HCT116 (cell line): ENCODE measurements at regions not wholly inside any gene's neighbourhood (a gene's known extent, or its start where the extent isn't known, plus 50 kb on each side); places are given as distances from the start of the nearest gene placed in this dataset.

Experiments
- ATAC-seq: fragments of 200-7000 bp; cut with Tn5 transposase; 2 replicates; pipeline ENCODE4 v1.9.1; 2020; ENCODE audit warnings: mild to moderate bottlenecking, moderate library complexity
- BruUV-seq: library from RNA; stranded (reverse); fragments of 400-500 nt; replicated peaks from 2 replicates; lab custom pipeline; 2021; lab: Mats Ljungman, UMichigan
- CTCF ChIA-PET: fragments of 300-600 bp; sonication (Branson Sonifier 250); formaldehyde crosslinking; loops from one replicate; lab custom pipeline; 2021; ENCODE audit warnings: antibody characterized with exemption; lab: Charles Lee
- POLR2A ChIA-PET: fragments of 300-600, 350-600 bp; sonication (Branson Sonifier 250); formaldehyde crosslinking; loops from one replicate; lab custom pipeline; 2021; ENCODE audit warnings: antibody characterized with exemption; lab: Charles Lee
- RAD21 ChIA-PET, 2 experiments: fragments of 300-600 bp; sonication (Branson Sonifier 250); formaldehyde crosslinking; loops; one replicate each; lab custom pipeline; 2023; ENCODE audit warnings: low total read pairs in 2 of 2; ENCODE audit not compliant: uncharacterized antibody in 2 of 2, unreplicated experiment in 2 of 2, low non-redundant PET in 1 of 2; lab: Charles Lee
- DNase-seq: peaks from one replicate; pipeline ENCODE4 v3.0.0-alpha.2; 2010; ENCODE audit warnings: low read depth, low spot score
- H2AFZ ChIP-seq: fragments of 200-600 bp; shearing (Covaris generic), sonication (generic); 2 replicates; pipeline ENCODE4 v1.6.1; 2017; ENCODE audit warnings: low read depth, mixed run types, mixed read lengths, antibody characterized with exemption, low read length; ENCODE audit not compliant: poor library complexity, severe bottlenecking
- H3K27ac ChIP-seq: 2 replicates; pipeline ENCODE4 v1.5.1; 2012; ENCODE audit warnings: low read depth, low read length
- H3K27me3 ChIP-seq: fragments of 200-600 bp; sonication (generic); 2 replicates; pipeline ENCODE4 v1.6.1; 2016; ENCODE audit warnings: mixed run types, low read length, mixed read lengths; ENCODE audit not compliant: insufficient read depth
- H3K36me3 ChIP-seq, 2 experiments: fragments of 200-500 bp in 1 of 2; fragments of 200-600 bp in 1 of 2; sonication (Bioruptor generic) in 1 of 2; sonication (generic) in 1 of 2; 2 replicates each; pipeline versions ENCODE4 v1.5.1 to v1.6.1; 2014 to 2016; ENCODE audit warnings: low read length in 2 of 2, inconsistent platforms in 1 of 2, mixed read lengths in 1 of 2, mixed run types in 1 of 2; ENCODE audit not compliant: insufficient read depth in 2 of 2, control insufficient read depth in 1 of 2
- H3K4me1 ChIP-seq, 2 experiments: fragments of 200-600 bp in 1 of 2; sonication (generic) in 1 of 2; 2 replicates each; pipeline versions ENCODE4 v1.5.1 to v1.6.1; 2012 to 2017; ENCODE audit warnings: low read length in 2 of 2, inconsistent platforms in 1 of 2, mild to moderate bottlenecking in 1 of 2, mixed read lengths in 1 of 2, mixed run types in 1 of 2, moderate library complexity in 1 of 2; ENCODE audit not compliant: insufficient read depth in 2 of 2, control insufficient read depth in 1 of 2
- H3K4me2 ChIP-seq: fragments of 200-600 bp; sonication (generic); 2 replicates; pipeline ENCODE4 v1.6.1; 2017; ENCODE audit warnings: mixed run types, low read length, mixed read lengths
- H3K4me3 ChIP-seq, 2 experiments: fragments of 200-600 bp in 1 of 2; sonication (generic) in 1 of 2; replicated peaks in 1 of 2; 2 replicates each; pipeline ENCODE4 v1.5.1; 2011 to 2016; ENCODE audit warnings: low read length in 2 of 2, control low read depth in 1 of 2, low read depth in 1 of 2, mild to moderate bottlenecking in 1 of 2, mixed read lengths in 1 of 2, mixed run types in 1 of 2
- H3K79me2 ChIP-seq: fragments of 200-600 bp; sonication (generic); 2 replicates; pipeline ENCODE4 v1.6.1; 2017; ENCODE audit warnings: mild to moderate bottlenecking, mixed run types, low read length, moderate library complexity, mixed read lengths; ENCODE audit not compliant: insufficient read depth
- H3K9ac ChIP-seq: fragments of 200-600 bp; sonication (generic); 2 replicates; pipeline ENCODE4 v1.6.1; 2016; ENCODE audit warnings: low read length, mixed read lengths
- H3K9me2 ChIP-seq: fragments of 200-600 bp; sonication (generic), shearing (Covaris generic); 2 replicates; pipeline ENCODE4 v1.6.1; 2017; ENCODE audit warnings: mixed run types, mild to moderate bottlenecking, moderate library complexity; ENCODE audit not compliant: insufficient read depth
- H3K9me3 ChIP-seq, 2 experiments: fragments of 200-500 bp in 1 of 2; fragments of 200-600 bp in 1 of 2; sonication (Bioruptor generic) in 1 of 2; sonication (generic) in 1 of 2; 2 replicates each; pipeline ENCODE4 v1.6.1; 2014 to 2017; ENCODE audit warnings: low read length in 2 of 2, mixed read lengths in 2 of 2, inconsistent platforms in 1 of 2, low read depth in 1 of 2, mild to moderate bottlenecking in 1 of 2, mixed run types in 1 of 2, moderate library complexity in 1 of 2; ENCODE audit not compliant: control insufficient read depth in 1 of 2, insufficient read depth in 1 of 2
- H4K20me1 ChIP-seq: fragments of 200-600 bp; sonication (generic), shearing (Covaris generic); 2 replicates; pipeline ENCODE4 v1.6.1; 2017; ENCODE audit warnings: mixed run types, mild to moderate bottlenecking, moderate library complexity; ENCODE audit not compliant: insufficient read depth
- ATF3 ChIP-seq: IDR thresholded peaks from 2 replicates; pipeline ENCODE4 v1.6.1; 2012
- CBX3 ChIP-seq: IDR thresholded peaks from 2 replicates; pipeline ENCODE4 v1.6.1; 2012; ENCODE audit warnings: low read depth
- EGR1 ChIP-seq: IDR thresholded peaks from 2 replicates; pipeline ENCODE4 v1.6.1; 2012; ENCODE audit warnings: low read depth
- ELF1 ChIP-seq: IDR thresholded peaks from 2 replicates; pipeline ENCODE4 v1.6.1; 2012; ENCODE audit warnings: low read depth, borderline replicate concordance
- EZH2 ChIP-seq: fragments of 200-600 bp; sonication (generic); IDR thresholded peaks from 2 replicates; pipeline ENCODE4 v1.6.1; 2017; ENCODE audit warnings: antibody characterized with exemption, mixed run types
- EZH2phosphoT487 ChIP-seq: fragments of 200-600 bp; IDR thresholded peaks from 2 replicates; pipeline ENCODE4 v1.6.1; 2018; ENCODE audit warnings: antibody characterized with exemption, borderline replicate concordance
- FOSL1 ChIP-seq: IDR thresholded peaks from 2 replicates; pipeline ENCODE4 v1.6.1; 2012; ENCODE audit warnings: low read depth
- JUND ChIP-seq: IDR thresholded peaks from 2 replicates; pipeline ENCODE4 v1.6.1; 2012
- POLR2AphosphoS5 ChIP-seq: IDR thresholded peaks from 2 replicates; pipeline ENCODE4 v1.6.1; 2011; ENCODE audit warnings: mild to moderate bottlenecking, low read depth, low read length, moderate library complexity
- RAD21 ChIP-seq: IDR thresholded peaks from 2 replicates; pipeline ENCODE4 v1.6.1; 2012; ENCODE audit warnings: low read depth, mild to moderate bottlenecking
- REST ChIP-seq: IDR thresholded peaks from 2 replicates; pipeline ENCODE4 v1.6.1; 2012; ENCODE audit warnings: low read depth
- SP1 ChIP-seq: IDR thresholded peaks from 2 replicates; pipeline ENCODE4 v1.6.1; 2012; ENCODE audit warnings: low read depth
- SRF ChIP-seq: IDR thresholded peaks from 2 replicates; pipeline ENCODE4 v1.6.1; 2012; ENCODE audit warnings: low read depth
- TCF7L2 ChIP-seq: IDR thresholded peaks from 2 replicates; pipeline ENCODE4 v1.7.0; 2011; ENCODE audit warnings: borderline replicate concordance, inconsistent platforms; ENCODE audit not compliant: insufficient read depth, insufficient read length; ENCODE audit errors: extremely low read depth
- ZBTB33 ChIP-seq: IDR thresholded peaks from 2 replicates; pipeline ENCODE4 v1.6.1; 2011; ENCODE audit warnings: mild to moderate bottlenecking, low read length, moderate library complexity; ENCODE audit not compliant: insufficient replicate concordance; ENCODE audit errors: extremely low read depth
- ZFX ChIP-seq: fragments of 450-650 bp; IDR thresholded peaks from 2 replicates; pipeline ENCODE4 v1.6.1; 2017
- ZNF274 ChIP-seq: fragments of 200-500 bp; sonication (Bioruptor generic); IDR thresholded peaks from 2 replicates; pipeline ENCODE4 v1.6.1; 2014; ENCODE audit warnings: mild to moderate bottlenecking, low read depth, low read length, inconsistent platforms
- intact Hi-C: fragments of 100-400 bp; cut with micrococcal nuclease; formaldehyde crosslinking; loops from 2 replicates; pipeline ENCODE4 v1.10.0; 2022

- H3K9me3 ChIP-seq, result no peaks in the 10 kb centered on the region
- ATAC-seq, result no peak
- no peak overlapping the region for H2AFZ ChIP-seq
- no peaks in the 10 kb centered on the region for H3K27me3 ChIP-seq
- ChIA-PET RAD21 (interaction anchor here in 1 of 2 experiments (1.2 kb wide), 1 partner anchor 246 kb away, joined by 3 read pairs; no protein-coding TSS in a partner anchor), CTCF (interaction anchor here (1.3 kb wide), 1 partner anchor 9 kb away, joined by 4 read pairs; no protein-coding TSS in a partner anchor), POLR2A (no interaction called here)
- no peaks in the 10 kb centered on the region for H3K36me3 ChIP-seq
- DNase-seq, result no peak
- H3K27ac ChIP-seq, result no peak overlapping the region
- H4K20me1 ChIP-seq, result no peaks in the 10 kb centered on the region
- TF ChIP-seq EZH2phosphoT487 (no peak), ZBTB33 (no peak), ZNF274 (no peak), FOSL1 (no peak), EGR1 (no peak), EZH2 (no peak), ELF1 (no peak), ATF3 (no peak), RAD21 (no peak)
- intact Hi-C loops, result no loop called here
- no peaks in the 10 kb centered on the region for H3K4me1 ChIP-seq
- no peak overlapping the region for H3K4me3 ChIP-seq
- H3K9ac ChIP-seq, result no peak overlapping the region
- no peak overlapping the region for H3K4me2 ChIP-seq
- no peaks in the 10 kb centered on the region for H3K9me2 ChIP-seq
- H3K79me2 ChIP-seq, result no peaks in the 10 kb centered on the region
- no TSS peak for BruUV-seq
These were observed 177.8 kb upstream of the GAP43 start for GRCh38 chr3:115445559-115445958.

- no peaks in the 10 kb centered on the region for H3K9me3 ChIP-seq
- no peaks in the 10 kb centered on the region for H3K79me2 ChIP-seq
- intact Hi-C loops, result no loop called here
- ATAC-seq, result no peak
- H3K9ac ChIP-seq, result no peak overlapping the region
- H3K27me3 ChIP-seq, result no peaks in the 10 kb centered on the region
- no peak overlapping the region for H3K4me3 ChIP-seq
- ChIA-PET CTCF (no interaction called here), POLR2A (no interaction called here), RAD21 (no interaction called here)
- H2AFZ ChIP-seq, result no peak overlapping the region
- H4K20me1 ChIP-seq, result no peaks in the 10 kb centered on the region
- H3K9me2 ChIP-seq, result no peaks in the 10 kb centered on the region
- H3K27ac ChIP-seq, result no peak overlapping the region
- no TSS peak for BruUV-seq
- no peak overlapping the region for H3K4me2 ChIP-seq
- no peaks in the 10 kb centered on the region for H3K36me3 ChIP-seq
- DNase-seq, result no peak
- no peaks in the 10 kb centered on the region for H3K4me1 ChIP-seq
- TF ChIP-seq TCF7L2, result no peak
- TF ChIP-seq ZFX, result no peak
- TF ChIP-seq SP1, result no peak
- no peak for TF ChIP-seq FOSL1
- TF ChIP-seq RAD21, result no peak
- TF ChIP-seq REST, result no peak
- no peak for TF ChIP-seq EZH2
- no peak for TF ChIP-seq JUND
- no peak for TF ChIP-seq SRF
- no peak for TF ChIP-seq POLR2AphosphoS5
- no peak for TF ChIP-seq CBX3
- no peak for TF ChIP-seq EGR1
- TF ChIP-seq EZH2phosphoT487, result no peak
These were observed 174.5 kb upstream of the GAP43 start for GRCh38 chr3:115448851-115449250.
